H1 (cell line): ENCODE measurements at regions not wholly inside any gene's neighbourhood (a gene's known extent, or its start where the extent isn't known, plus 50 kb on each side); places are given as distances from the start of the nearest gene placed in this dataset.

ENCODE experiments used
- CTCF ChIA-PET: fragments of 300-600 bp; sonication (Branson Sonifier 250); formaldehyde crosslinking; loops from one replicate; lab custom pipeline; 2021; ENCODE audit not compliant: partially characterized antibody; lab: Charles Lee
- POLR2A ChIA-PET: fragments of 300-600 bp; sonication (Branson Sonifier 250); formaldehyde crosslinking; loops from one replicate; lab custom pipeline; 2021; ENCODE audit warnings: inconsistent platforms; ENCODE audit not compliant: partially characterized antibody; lab: Charles Lee
- DNase-seq, 2 experiments: peaks; one replicate each; pipeline versions ENCODE4 v3.0.0 to v3.0.0-alpha.2; 2010 to 2022; ENCODE audit warnings: low spot score in 2 of 2, low read depth in 1 of 2, mixed read lengths in 1 of 2
- FAIRE-seq: peaks from 2 replicates; lab custom pipeline; 2011; peaks lifted over from hg19 to GRCh38; lab: Jason Lieb, UNC
- H2AFZ ChIP-seq: 2 replicates; pipeline ENCODE4 v1.8.1; 2012; ENCODE audit warnings: low read length, inconsistent platforms
- H2AK5ac ChIP-seq: 2 replicates; pipeline ENCODE4 v1.6.1; 2013; ENCODE audit warnings: low read depth, low read length
- H2BK120ac ChIP-seq: replicated peaks from 2 replicates; pipeline ENCODE3; 2013; ENCODE audit warnings: low read depth, low read length, inconsistent platforms
- H2BK12ac ChIP-seq: 2 replicates; pipeline ENCODE4 v1.6.1; 2013; ENCODE audit warnings: low read depth, low read length
- H2BK15ac ChIP-seq: 2 replicates; pipeline ENCODE4 v1.6.1; 2013; ENCODE audit warnings: low read length
- H2BK20ac ChIP-seq: 2 replicates; pipeline ENCODE4 v1.6.1; 2013; ENCODE audit warnings: low read length
- H2BK5ac ChIP-seq: 2 replicates; pipeline ENCODE4 v1.6.1; 2013; ENCODE audit warnings: low read depth, low read length
- H3K14ac ChIP-seq: 2 replicates; pipeline ENCODE4 v1.6.1; 2013; ENCODE audit warnings: inconsistent platforms; ENCODE audit not compliant: insufficient read length
- H3K18ac ChIP-seq: 2 replicates; pipeline ENCODE4 v1.6.1; 2013; ENCODE audit warnings: low read length; ENCODE audit errors: extremely low read depth
- H3K23ac ChIP-seq: 2 replicates; pipeline ENCODE4 v1.6.1; 2013; ENCODE audit warnings: inconsistent platforms; ENCODE audit not compliant: insufficient read length
- H3K23me2 ChIP-seq: 2 replicates; pipeline ENCODE4 v1.6.1; 2013; ENCODE audit warnings: low read depth, low read length
- H3K27ac ChIP-seq: 2 replicates; pipeline ENCODE4 v1.6.1; 2011; ENCODE audit warnings: low read depth, low read length, inconsistent platforms
- H3K27me3 ChIP-seq, 4 experiments: replicated peaks in 1 of 4; 1 replicate in 1 of 4; 2 replicates in 3 of 4; pipeline versions ENCODE4 v1.6.1 to v1.8.1; 2011 to 2013; ENCODE audit warnings: low read length in 3 of 4, mild to moderate bottlenecking in 3 of 4, inconsistent platforms in 2 of 4, mixed read lengths in 2 of 4, moderate library complexity in 1 of 4; ENCODE audit not compliant: control insufficient read depth in 3 of 4, insufficient read depth in 3 of 4; ENCODE audit errors: extremely low read depth in 1 of 4
- H3K36me3 ChIP-seq, 4 experiments: 2 replicates each; pipeline versions ENCODE4 v1.6.1 to v1.8.1; 2011 to 2013; ENCODE audit warnings: mild to moderate bottlenecking in 4 of 4, low read length in 3 of 4, moderate library complexity in 2 of 4, control low read depth in 1 of 4, inconsistent platforms in 1 of 4; ENCODE audit not compliant: insufficient read depth in 4 of 4, control insufficient read depth in 2 of 4
- H3K4ac ChIP-seq: replicated peaks from 2 replicates; pipeline ENCODE3; 2013; ENCODE audit warnings: low read length, low read depth, mixed read lengths, inconsistent platforms; ENCODE audit not compliant: insufficient read length
- H3K4me1 ChIP-seq, 4 experiments: replicated peaks in 1 of 4; 1 replicate in 1 of 4; 2 replicates in 3 of 4; pipeline versions ENCODE4 v1.6.1 to v1.8.1; 2011 to 2013; ENCODE audit warnings: low read length in 3 of 4, inconsistent platforms in 2 of 4, mixed read lengths in 1 of 4; ENCODE audit not compliant: insufficient read depth in 4 of 4, control insufficient read depth in 3 of 4
- H3K4me2 ChIP-seq, 2 experiments: 2 replicates each; pipeline versions ENCODE4 v1.6.1 to v1.8.1; 2011 to 2013; ENCODE audit warnings: low read depth in 2 of 2, low read length in 2 of 2, control low read depth in 1 of 2, inconsistent platforms in 1 of 2, mild to moderate bottlenecking in 1 of 2; ENCODE audit not compliant: insufficient read depth in 1 of 2
- H3K4me3 ChIP-seq, 4 experiments: fragments of 200-600, 300-600 bp in 1 of 4; sonication (generic), shearing (Covaris generic), sonication (Bioruptor Twin) in 1 of 4; 2 replicates each; pipeline versions ENCODE4 v1.5.1 to v1.8.1; 2011 to 2016; ENCODE audit warnings: low read length in 4 of 4, low read depth in 3 of 4, control low read depth in 2 of 4, inconsistent platforms in 2 of 4, mild to moderate bottlenecking in 2 of 4, mixed read lengths in 1 of 4, moderate library complexity in 1 of 4; ENCODE audit not compliant: insufficient read depth in 2 of 4; ENCODE audit errors: extremely low read depth in 1 of 4
- H3K56ac ChIP-seq: replicated peaks from 2 replicates; pipeline ENCODE3; 2013; ENCODE audit warnings: low read depth, mild to moderate bottlenecking, mixed read lengths, low read length, inconsistent platforms; ENCODE audit not compliant: insufficient read length
- H3K79me1 ChIP-seq: 2 replicates; pipeline ENCODE4 v1.6.1; 2013; ENCODE audit warnings: low read depth, low read length, control low read depth
- H3K79me2 ChIP-seq, 2 experiments: 2 replicates each; pipeline versions ENCODE4 v1.6.1 to v1.8.1; 2012 to 2013; ENCODE audit warnings: low read length in 2 of 2, mild to moderate bottlenecking in 2 of 2, inconsistent platforms in 1 of 2; ENCODE audit not compliant: insufficient read depth in 2 of 2, control insufficient read depth in 1 of 2
- H3K9ac ChIP-seq, 4 experiments: replicated peaks in 1 of 4; 1 replicate in 1 of 4; 2 replicates in 3 of 4; pipeline versions ENCODE4 v1.6.1 to v1.8.1; 2011 to 2013; ENCODE audit warnings: low read depth in 3 of 4, low read length in 3 of 4, control low read depth in 2 of 4, mild to moderate bottlenecking in 2 of 4, moderate library complexity in 2 of 4, inconsistent platforms in 1 of 4; ENCODE audit errors: extremely low read depth in 1 of 4
- H3K9me3 ChIP-seq, 2 experiments: 2 replicates each; pipeline versions ENCODE4 v1.6.1 to v1.8.1; 2012 to 2013; ENCODE audit warnings: mild to moderate bottlenecking in 2 of 2, moderate library complexity in 2 of 2, control low read depth in 1 of 2, inconsistent platforms in 1 of 2, low read depth in 1 of 2, low read length in 1 of 2, mixed read lengths in 1 of 2; ENCODE audit not compliant: insufficient read depth in 2 of 2
- H4K20me1 ChIP-seq, 2 experiments: replicated peaks in 1 of 2; 2 replicates each; pipeline versions ENCODE3 to v1.8.1; 2011 to 2013; ENCODE audit warnings: inconsistent platforms in 2 of 2, low read length in 2 of 2, mild to moderate bottlenecking in 1 of 2; ENCODE audit not compliant: insufficient read depth in 2 of 2, control insufficient read depth in 1 of 2
- H4K5ac ChIP-seq: 2 replicates; pipeline ENCODE4 v1.6.1; 2013; ENCODE audit warnings: low read length, low read depth, mixed read lengths, inconsistent platforms; ENCODE audit not compliant: insufficient read length
- H4K8ac ChIP-seq: 2 replicates; pipeline ENCODE4 v1.8.0; 2013; ENCODE audit warnings: mild to moderate bottlenecking, moderate library complexity, low read length, inconsistent platforms; ENCODE audit not compliant: insufficient read depth; ENCODE audit errors: extremely low read depth
- H4K91ac ChIP-seq: replicated peaks from 2 replicates; pipeline ENCODE3; 2013; ENCODE audit warnings: low read length, mixed read lengths, inconsistent platforms; ENCODE audit not compliant: insufficient read length
- BRCA1 ChIP-seq: IDR thresholded peaks from 2 replicates; pipeline ENCODE4 v1.6.1; 2012; ENCODE audit warnings: low read depth, low read length, improper control_type of control experiment
- GTF2F1 ChIP-seq: IDR thresholded peaks from 2 replicates; pipeline ENCODE4 v1.6.1; 2012; ENCODE audit warnings: low read depth, low read length, improper control_type of control experiment, borderline replicate concordance
- HDAC2 ChIP-seq, 2 experiments: fragments of 300-600 bp in 1 of 2; sonication (generic) in 1 of 2; IDR thresholded peaks; 2 replicates each; pipeline ENCODE4 v1.6.1; 2011 to 2012; ENCODE audit warnings: low read depth in 2 of 2, low read length in 2 of 2, mild to moderate bottlenecking in 2 of 2, moderate library complexity in 2 of 2, borderline replicate concordance in 1 of 2, inconsistent platforms in 1 of 2
- KDM5A ChIP-seq: fragments of 200-600 bp; IDR thresholded peaks from 2 replicates; pipeline ENCODE4 v1.7.1; 2012; ENCODE audit warnings: mild to moderate bottlenecking, low read length, inconsistent platforms, mixed read lengths
- SRF ChIP-seq: IDR thresholded peaks from 2 replicates; pipeline ENCODE4 v1.6.1; 2011; ENCODE audit warnings: mild to moderate bottlenecking, low read depth, low read length, moderate library complexity
- WGBS, 2 experiments: shearing (Covaris generic) in 1 of 2; methylation state at CpG; one replicate each; pipeline versions ENCODE4 v1.1.6 to v1.1.7; 2013 to 2015; ENCODE audit warnings: low lambda C conversion rate in 2 of 2, mixed read lengths in 2 of 2, inconsistent platforms in 1 of 2, low coverage in 1 of 2, missing lambda C conversion rate in 1 of 2; ENCODE audit not compliant: insufficient replicate concordance in 2 of 2, insufficient coverage in 1 of 2, insufficient read length in 1 of 2; ENCODE audit errors: extremely low coverage in 1 of 2, missing lambda C conversion rate in 1 of 2; 5-methylcytosine and 5-hydroxymethylcytosine counted together

GRCh38 chr5:122715095-122715494 is 59.8 kb upstream of the SNX2 start:
- no peak overlapping the region for H2BK20ac ChIP-seq
- H3K4me1 ChIP-seq, result no peaks in the 10 kb centered on the region
- H3K27ac ChIP-seq, result no peak overlapping the region
- no peak overlapping the region for H3K4ac ChIP-seq
- H3K4me3 ChIP-seq, result no peak overlapping the region
- no peak for DNase-seq
- no peaks in the 10 kb centered on the region for H3K9me3 ChIP-seq
- no peak overlapping the region for H3K4me2 ChIP-seq
- H3K56ac ChIP-seq, result no peak overlapping the region
- H2AK5ac ChIP-seq, result no peak overlapping the region
- no peaks in the 10 kb centered on the region for H4K20me1 ChIP-seq
- H2BK120ac ChIP-seq, result no peak overlapping the region
- no peak overlapping the region for H3K14ac ChIP-seq
- 85% methylated on average over 1 of the region's 1 CpG; no CpG with 5 or more reads in 1 of the 2 experiments for WGBS, 2 experiments
- H4K5ac ChIP-seq, result no peak overlapping the region
- no peaks in the 10 kb centered on the region for H3K23me2 ChIP-seq
- H3K79me2 ChIP-seq, result no peaks in the 10 kb centered on the region
- no peaks in the 10 kb centered on the region for H3K36me3 ChIP-seq
- no peak overlapping the region for H4K8ac ChIP-seq
- H2AFZ ChIP-seq, result no peak overlapping the region
- no peak overlapping the region for H2BK5ac ChIP-seq
- no peaks in the 10 kb centered on the region for H3K79me1 ChIP-seq
- no peak overlapping the region for H2BK12ac ChIP-seq
- POLR2A ChIA-PET, result no interaction called here
- no peak for TF ChIP-seq HDAC2 (IDR thresholded peaks at IDR 0.05; ENCODE audit: borderline replicate concordance in 1 of 2, low read depth in 2 of 2, low read length in 2 of 2)
- TF ChIP-seq SRF, result no peak
- no peak for TF ChIP-seq KDM5A
- no peak for TF ChIP-seq GTF2F1
- no peak for TF ChIP-seq BRCA1
- no peak overlapping the region for H4K91ac ChIP-seq
- no peak overlapping the region for H3K9ac ChIP-seq
- FAIRE-seq, result no peak
- H3K27me3 ChIP-seq, result no peaks in the 10 kb centered on the region
- H2BK15ac ChIP-seq, result no peak overlapping the region
- no peak overlapping the region for H3K23ac ChIP-seq
- no peak overlapping the region for H3K18ac ChIP-seq
- CTCF ChIA-PET, result interaction anchor here (1.2 to 5.9 kb wide), 2 partner anchors 11 to 120 kb away, joined by 4 to 42 read pairs; no protein-coding TSS in a partner anchor
